Left lung (tissue), 4 donors: ENCODE measurements at regions not wholly inside any gene's neighbourhood (a gene's known extent, or its start where the extent isn't known, plus 50 kb on each side); places are given as distances from the start of the nearest gene placed in this dataset.

Experiments used
- ATAC-seq: fragments of 200-7000 bp; cut with Tn5 transposase; one replicate; pipeline ENCODE4 v1.9.1; 2020; ENCODE audit warnings: moderate library complexity
- DNase-seq, 4 donors: peaks; one replicate each; pipeline ENCODE4 v3.0.0-alpha.2; 2013 to 2020
- H3K27ac ChIP-seq, 2 donors: fragments of 200-600 bp; sonication (generic) in 1 of 2; one replicate each; pipeline versions ENCODE4 v1.5.0 to v1.8.0; 2020 to 2021
- H3K27me3 ChIP-seq, 2 donors: fragments of 200-600 bp; sonication (generic) in 1 of 2; one replicate each; pipeline versions ENCODE4 v1.5.0 to v1.8.0; 2020 to 2021
- H3K36me3 ChIP-seq, 2 donors: fragments of 200-600 bp; sonication (generic) in 1 of 2; one replicate each; pipeline versions ENCODE4 v1.5.0 to v1.8.0; 2020 to 2021
- H3K4me1 ChIP-seq, 2 donors: fragments of 200-600 bp; one replicate each; pipeline ENCODE4 v1.8.0; 2021
- H3K4me3 ChIP-seq, 2 donors: fragments of 200-600 bp; sonication (generic) in 1 of 2; one replicate each; pipeline versions ENCODE4 v1.5.0 to v1.8.0; 2020 to 2021; ENCODE audit warnings: mild to moderate bottlenecking in 1 of 2
- H3K9me3 ChIP-seq, 2 donors: fragments of 200-600 bp; sonication (generic) in 1 of 2; one replicate each; pipeline versions ENCODE4 v1.5.0 to v1.8.0; 2020 to 2021
- intact Hi-C, 2 donors: fragments of 100-400 bp; cut with DNase I; formaldehyde crosslinking; loops; one replicate each; pipeline versions ENCODE4 v1.11.2 to v1.14.2; 2022
- TF ChIP-seq, protein P1 (sequence below), 2 donors: fragments of 200-600 bp; sonication (generic) in 1 of 2; IDR thresholded peaks; one replicate each; pipeline versions ENCODE4 v1.5.0 to v1.8.0; 2021; ENCODE audit warnings: antibody characterized with exemption in 2 of 2
- donor health status: DM: no; HTN: yes; CAD: no.
- donor health status: DM: no; HTN: no; CAD: no.

DNA sequence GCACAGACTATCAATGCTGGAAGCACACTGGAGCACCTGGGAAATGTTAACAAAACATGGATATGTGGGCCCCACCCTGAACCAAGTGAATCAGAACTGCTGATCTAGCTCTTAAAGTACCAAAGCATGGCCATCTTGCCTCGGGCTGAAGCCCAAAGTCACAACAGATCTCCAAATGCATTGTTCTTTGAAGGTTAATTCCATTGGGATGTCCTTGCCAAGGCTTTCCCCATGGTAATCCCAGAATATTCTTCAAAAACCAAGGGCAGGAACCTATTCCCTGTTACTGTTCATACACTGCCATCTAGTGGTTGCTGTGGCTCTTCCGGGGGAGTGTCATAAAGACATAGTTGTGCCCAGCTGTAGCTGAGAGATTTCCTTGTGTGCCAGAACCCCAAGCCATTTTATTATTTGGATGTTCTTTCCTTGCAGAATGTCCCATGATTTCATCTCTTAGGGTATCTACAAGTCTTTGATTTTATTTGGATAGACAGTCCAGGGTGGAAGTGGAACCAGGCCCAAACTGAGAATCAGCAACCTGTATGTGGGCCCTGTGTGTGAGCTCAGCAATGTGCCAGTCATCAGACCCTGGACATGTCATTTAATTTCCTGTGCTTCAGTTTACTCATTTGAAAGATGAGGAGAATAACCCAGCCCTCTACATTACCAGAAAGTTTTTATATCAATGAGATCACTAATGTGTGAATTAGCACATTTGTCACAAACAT is 290.0 kb downstream of the ACTL7B start:
- H3K27ac ChIP-seq: no peak overlapping the region
- intact Hi-C loops: no loop called here
- TF ChIP-seq, protein P1, sequence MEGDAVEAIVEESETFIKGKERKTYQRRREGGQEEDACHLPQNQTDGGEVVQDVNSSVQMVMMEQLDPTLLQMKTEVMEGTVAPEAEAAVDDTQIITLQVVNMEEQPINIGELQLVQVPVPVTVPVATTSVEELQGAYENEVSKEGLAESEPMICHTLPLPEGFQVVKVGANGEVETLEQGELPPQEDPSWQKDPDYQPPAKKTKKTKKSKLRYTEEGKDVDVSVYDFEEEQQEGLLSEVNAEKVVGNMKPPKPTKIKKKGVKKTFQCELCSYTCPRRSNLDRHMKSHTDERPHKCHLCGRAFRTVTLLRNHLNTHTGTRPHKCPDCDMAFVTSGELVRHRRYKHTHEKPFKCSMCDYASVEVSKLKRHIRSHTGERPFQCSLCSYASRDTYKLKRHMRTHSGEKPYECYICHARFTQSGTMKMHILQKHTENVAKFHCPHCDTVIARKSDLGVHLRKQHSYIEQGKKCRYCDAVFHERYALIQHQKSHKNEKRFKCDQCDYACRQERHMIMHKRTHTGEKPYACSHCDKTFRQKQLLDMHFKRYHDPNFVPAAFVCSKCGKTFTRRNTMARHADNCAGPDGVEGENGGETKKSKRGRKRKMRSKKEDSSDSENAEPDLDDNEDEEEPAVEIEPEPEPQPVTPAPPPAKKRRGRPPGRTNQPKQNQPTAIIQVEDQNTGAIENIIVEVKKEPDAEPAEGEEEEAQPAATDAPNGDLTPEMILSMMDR (IDR thresholded peaks at IDR 0.05): peak; percentile 76 to 84
- no peaks in the 10 kb centered on the region for H3K27me3 ChIP-seq
- H3K36me3 ChIP-seq: no peaks in the 10 kb centered on the region
- DNase-seq (peak in 2 of 4 donors; percentile 78 to 89), ATAC-seq (peak; percentile 99)
- H3K4me3 ChIP-seq: no peak overlapping the region
- no peaks in the 10 kb centered on the region for H3K9me3 ChIP-seq
- H3K4me1 ChIP-seq: no peaks in the 10 kb centered on the region

DNA sequence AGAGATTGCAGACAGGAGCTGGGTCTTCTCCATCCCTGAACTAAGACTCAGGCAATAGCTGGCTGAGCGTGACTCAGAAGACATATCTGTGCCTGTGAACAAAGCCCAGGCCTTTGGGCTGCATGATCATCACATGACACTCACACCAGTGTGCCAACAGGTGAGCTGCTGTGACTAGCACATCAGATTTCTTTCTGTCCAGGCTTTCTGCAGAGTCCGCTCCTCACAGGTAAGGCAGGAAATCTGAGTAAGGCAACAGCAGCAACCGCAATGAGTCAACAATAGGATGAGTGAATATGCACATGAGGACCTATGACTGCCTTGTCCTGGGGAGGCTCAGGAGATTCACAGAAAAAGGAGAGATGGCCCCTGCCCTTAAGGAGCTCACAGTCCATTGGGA is 293.6 kb downstream of the ACTL7B start:
- DNase-seq (no peak), ATAC-seq (no peak)
- Histone ChIP-seq H3K4me3 (no peak overlapping the region), H3K9me3 (no peaks in the 10 kb centered on the region), H3K4me1 (no peaks in the 10 kb centered on the region), H3K36me3 (no peaks in the 10 kb centered on the region), H3K27ac (no peak overlapping the region), H3K27me3 (no peaks in the 10 kb centered on the region)
- intact Hi-C loops: no loop called here
- TF ChIP-seq, protein P1 (IDR thresholded peaks at IDR 0.05): no peak

DNA sequence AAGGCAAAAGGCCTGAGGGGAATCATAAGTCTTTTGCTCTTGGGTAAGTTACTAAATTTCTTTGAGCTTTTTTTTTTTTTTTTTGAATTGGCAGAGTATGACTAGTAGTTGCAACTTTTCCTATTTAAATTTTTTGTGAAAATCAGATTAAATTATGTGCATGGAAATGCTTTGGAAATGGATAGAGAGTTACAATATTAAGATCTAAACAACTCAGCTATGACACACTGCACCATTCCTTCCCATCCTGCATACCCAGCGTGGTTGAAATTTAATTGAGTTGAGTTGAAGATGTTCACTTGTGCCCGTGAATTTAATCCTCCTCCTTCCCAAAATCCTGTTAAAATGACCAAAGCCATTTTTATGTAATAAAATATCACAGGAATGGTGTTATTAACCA is 296.4 kb downstream of the ACTL7B start:
- Histone ChIP-seq H3K9me3 (no peaks in the 10 kb centered on the region), H3K27me3 (no peaks in the 10 kb centered on the region), H3K4me3 (no peak overlapping the region), H3K36me3 (no peaks in the 10 kb centered on the region), H3K27ac (no peak overlapping the region), H3K4me1 (no peaks in the 10 kb centered on the region)
- intact Hi-C loops: no loop called here
- TF ChIP-seq, protein P1 (IDR thresholded peaks at IDR 0.05): no peak
- DNase-seq (no peak), ATAC-seq (no peak)

DNA sequence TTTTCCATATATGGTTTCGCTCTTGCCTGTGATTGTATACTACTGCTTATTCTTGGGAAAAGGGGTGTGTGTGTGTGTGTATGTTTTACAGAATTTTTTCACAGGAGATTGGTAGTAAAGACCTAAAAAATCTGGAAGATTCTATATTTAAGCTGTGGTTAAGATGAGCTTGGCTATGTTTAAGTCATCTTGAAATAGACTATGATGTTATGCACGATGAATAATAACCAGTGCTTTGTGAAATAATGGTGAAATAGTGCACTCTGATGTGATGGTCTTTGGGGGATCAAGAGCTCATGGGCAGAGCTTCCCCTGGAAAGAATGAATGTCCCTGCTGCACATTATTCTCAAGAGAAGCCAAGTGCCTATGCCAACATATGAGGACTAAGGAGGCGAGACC is 301.0 kb downstream of the ACTL7B start:
- TF ChIP-seq, protein P1 (IDR thresholded peaks at IDR 0.05): no peak
- Histone ChIP-seq H3K9me3 (no peaks in the 10 kb centered on the region), H3K27ac (no peak overlapping the region), H3K4me1 (peaks cover 0 to 4% of the 10 kb centered on the region in 2 donors), H3K27me3 (no peaks in the 10 kb centered on the region), H3K36me3 (no peaks in the 10 kb centered on the region), H3K4me3 (no peak overlapping the region)
- ATAC-seq (no peak), DNase-seq (no peak)
- intact Hi-C loops: no loop called here

DNA sequence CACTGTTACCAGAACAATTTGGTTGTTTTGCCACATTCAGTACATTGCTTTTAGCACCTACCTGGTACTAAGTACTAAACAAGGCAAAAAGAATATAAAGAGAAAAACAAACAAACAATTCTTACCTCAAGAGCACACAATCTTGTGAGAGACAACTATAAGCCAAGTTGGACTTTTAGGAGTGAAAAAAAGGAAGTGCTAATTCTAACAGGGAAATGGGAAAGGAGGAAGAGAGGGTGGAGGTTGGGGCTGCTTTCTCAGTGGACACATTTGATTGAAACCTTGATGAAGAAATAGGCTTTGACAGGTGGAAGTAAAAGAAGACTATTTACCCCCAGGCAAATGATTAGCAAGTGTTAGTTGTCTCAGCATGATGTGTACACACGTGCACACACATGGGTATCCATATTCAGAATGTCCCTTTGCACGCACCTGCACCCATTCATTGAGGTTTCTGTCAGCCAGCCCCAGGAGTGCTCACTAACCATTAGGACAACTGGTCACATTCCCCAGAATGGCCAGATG is 302.6 kb downstream of the ACTL7B start:
- no peaks in the 10 kb centered on the region for H3K9me3 ChIP-seq
- H3K36me3 ChIP-seq: no peaks in the 10 kb centered on the region
- DNase-seq (no peak), ATAC-seq (no peak)
- TF ChIP-seq, protein P1 (IDR thresholded peaks at IDR 0.05): no peak
- H3K27me3 ChIP-seq: no peaks in the 10 kb centered on the region
- H3K27ac ChIP-seq: no peak overlapping the region
- H3K4me3 ChIP-seq: no peak overlapping the region
- intact Hi-C loops: no loop called here
- peaks cover 0 to 4% of the 10 kb centered on the region in 2 donors for H3K4me1 ChIP-seq
